Natural killer cell (primary cell): ENCODE measurements at regions not wholly inside any gene's neighbourhood (a gene's known extent, or its start where the extent isn't known, plus 50 kb on each side); places are given as distances from the start of the nearest gene placed in this dataset.
"Not testable (repeated sequence)": the region's sequence is repeated elsewhere in the genome, so short reads cannot be mapped to it uniquely, and the experiment has no call there.

Experiments
- ATAC-seq, 3 donors: fragments of 150-1000 bp in 2 of 3; fragments of 200-7000 bp in 1 of 3; cut with Tn5 transposase; 1 replicate in 1 of 3; 2 replicates in 2 of 3; pipeline ENCODE4 v1.10.0; 2021; ENCODE audit warnings: mild to moderate bottlenecking in 2 of 3, moderate library complexity in 2 of 3
- DNase-seq, 2 donors: peaks; one replicate each; pipeline versions ENCODE4 v3.0.0 to v3.0.0-alpha.2; 2013 to 2021; ENCODE audit warnings: mixed read lengths in 1 of 2
- H3K27ac ChIP-seq: one replicate; pipeline ENCODE4 v1.5.1; 2013; ENCODE audit warnings: mild to moderate bottlenecking, low read length
- H3K27me3 ChIP-seq: one replicate; pipeline ENCODE4 v1.6.1; 2013; ENCODE audit warnings: low read length; ENCODE audit not compliant: control insufficient read depth, insufficient read depth
- H3K36me3 ChIP-seq: one replicate; pipeline ENCODE4 v1.6.1; 2013; ENCODE audit warnings: low read length; ENCODE audit not compliant: control insufficient read depth, insufficient read depth
- H3K4me1 ChIP-seq: one replicate; pipeline ENCODE4 v1.6.1; 2013; ENCODE audit warnings: low read length; ENCODE audit not compliant: control insufficient read depth, insufficient read depth
- H3K4me3 ChIP-seq: one replicate; pipeline ENCODE4 v1.5.1; 2013; ENCODE audit warnings: low read length
- H3K9me3 ChIP-seq: one replicate; pipeline ENCODE4 v1.6.1; 2013; ENCODE audit warnings: low read length; ENCODE audit not compliant: control insufficient read depth, insufficient read depth
- H3K27ac Mint-ChIP-seq, 2 donors: one replicate each; pipeline ENCODE4 v1.8.0; 2022; ENCODE audit warnings: mild to moderate bottlenecking in 2 of 2, mixed read lengths in 2 of 2, moderate library complexity in 1 of 2
- H3K27me3 Mint-ChIP-seq, 2 donors: one replicate each; pipeline ENCODE4 v1.8.0; 2022; ENCODE audit warnings: low read depth in 2 of 2, mixed read lengths in 2 of 2
- H3K36me3 Mint-ChIP-seq: one replicate; pipeline ENCODE4 v1.8.0; 2022; ENCODE audit warnings: mixed read lengths
- H3K4me1 Mint-ChIP-seq, 2 donors: one replicate each; pipeline ENCODE4 v1.8.0; 2022; ENCODE audit warnings: mixed read lengths in 2 of 2
- H3K4me3 Mint-ChIP-seq: one replicate; pipeline ENCODE4 v1.8.0; 2022; ENCODE audit warnings: mild to moderate bottlenecking, moderate library complexity, mixed read lengths
- H3K9me3 Mint-ChIP-seq, 2 donors: one replicate each; pipeline ENCODE4 v1.8.0; 2022; ENCODE audit warnings: mixed read lengths in 2 of 2
- CTCF ChIP-seq: fragments of 200-600 bp; IDR thresholded peaks from one replicate; pipeline ENCODE4 v1.8.0; 2022; ENCODE audit warnings: antibody characterized with exemption
- WGBS: methylation state at CpG from one replicate; pipeline ENCODE4 v1.1.7; 2013; ENCODE audit warnings: missing lambda C conversion rate; ENCODE audit not compliant: insufficient coverage; 5-methylcytosine and 5-hydroxymethylcytosine counted together
- intact Hi-C: fragments of 100-400 bp; cut with micrococcal nuclease; formaldehyde crosslinking; loops from one replicate; pipeline ENCODE4 v1.14.2; 2022

DNA sequence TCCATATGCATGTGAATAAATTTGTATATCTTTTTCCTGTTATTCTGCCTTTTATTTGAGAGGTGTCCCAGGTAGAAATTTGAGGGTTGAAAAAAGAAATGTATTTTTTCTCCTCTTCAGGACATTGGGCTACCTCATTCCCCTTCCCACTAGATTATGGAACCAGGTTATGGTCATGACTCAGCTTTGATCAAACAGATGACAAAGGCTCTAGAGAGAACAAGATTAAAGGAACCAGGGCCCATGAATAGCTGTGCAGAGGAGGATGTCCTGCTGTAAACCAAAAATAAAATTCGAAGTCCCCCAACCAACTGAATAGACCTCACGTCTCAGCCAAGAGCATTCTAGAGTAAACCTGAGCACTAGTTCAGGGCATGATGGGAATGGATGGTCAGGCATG lies 313.2 kb downstream of the RAPGEF2 start:
- H3K4me3 Mint-ChIP-seq, result no peak overlapping the region
- intact Hi-C loops, result no loop called here
- no peaks in the 10 kb centered on the region for H3K9me3 Mint-ChIP-seq
- Histone ChIP-seq H3K27me3 (no peaks in the 10 kb centered on the region), H3K27ac (no peak overlapping the region), H3K4me3 (no peak overlapping the region), H3K9me3 (no peaks in the 10 kb centered on the region), H3K36me3 (no peaks in the 10 kb centered on the region), H3K4me1 (no peaks in the 10 kb centered on the region)
- H3K36me3 Mint-ChIP-seq, result no peaks in the 10 kb centered on the region
- ATAC-seq (no peak), DNase-seq (no peak)
- H3K27me3 Mint-ChIP-seq, result no peaks in the 10 kb centered on the region
- no peak overlapping the region for H3K27ac Mint-ChIP-seq
- WGBS, result 31% methylated on average over 2 of the region's 2 CpGs
- no peak for TF ChIP-seq CTCF
- no peaks in the 10 kb centered on the region for H3K4me1 Mint-ChIP-seq

GRCh38 chr4:159416996-159417395 lies 314.1 kb downstream of the RAPGEF2 start:
- Mint-ChIP-seq H3K36me3 (no peaks in the 10 kb centered on the region), H3K9me3 (no peaks in the 10 kb centered on the region), H3K27me3 (no peaks in the 10 kb centered on the region), H3K4me1 (no peaks in the 10 kb centered on the region), H3K27ac (no peak overlapping the region), H3K4me3 (no peak overlapping the region)
- ATAC-seq (no peak), DNase-seq (no peak)
- Histone ChIP-seq H3K4me1 (no peaks in the 10 kb centered on the region), H3K4me3 (no peak overlapping the region), H3K27ac (no peak overlapping the region), H3K9me3 (no peaks in the 10 kb centered on the region), H3K36me3 (no peaks in the 10 kb centered on the region), H3K27me3 (no peaks in the 10 kb centered on the region)
- TF ChIP-seq CTCF, result no peak
- intact Hi-C loops, result no loop called here
- whole genome bisulfite sequencing, result 97% methylated on average over 3 of the region's 3 CpGs

DNA sequence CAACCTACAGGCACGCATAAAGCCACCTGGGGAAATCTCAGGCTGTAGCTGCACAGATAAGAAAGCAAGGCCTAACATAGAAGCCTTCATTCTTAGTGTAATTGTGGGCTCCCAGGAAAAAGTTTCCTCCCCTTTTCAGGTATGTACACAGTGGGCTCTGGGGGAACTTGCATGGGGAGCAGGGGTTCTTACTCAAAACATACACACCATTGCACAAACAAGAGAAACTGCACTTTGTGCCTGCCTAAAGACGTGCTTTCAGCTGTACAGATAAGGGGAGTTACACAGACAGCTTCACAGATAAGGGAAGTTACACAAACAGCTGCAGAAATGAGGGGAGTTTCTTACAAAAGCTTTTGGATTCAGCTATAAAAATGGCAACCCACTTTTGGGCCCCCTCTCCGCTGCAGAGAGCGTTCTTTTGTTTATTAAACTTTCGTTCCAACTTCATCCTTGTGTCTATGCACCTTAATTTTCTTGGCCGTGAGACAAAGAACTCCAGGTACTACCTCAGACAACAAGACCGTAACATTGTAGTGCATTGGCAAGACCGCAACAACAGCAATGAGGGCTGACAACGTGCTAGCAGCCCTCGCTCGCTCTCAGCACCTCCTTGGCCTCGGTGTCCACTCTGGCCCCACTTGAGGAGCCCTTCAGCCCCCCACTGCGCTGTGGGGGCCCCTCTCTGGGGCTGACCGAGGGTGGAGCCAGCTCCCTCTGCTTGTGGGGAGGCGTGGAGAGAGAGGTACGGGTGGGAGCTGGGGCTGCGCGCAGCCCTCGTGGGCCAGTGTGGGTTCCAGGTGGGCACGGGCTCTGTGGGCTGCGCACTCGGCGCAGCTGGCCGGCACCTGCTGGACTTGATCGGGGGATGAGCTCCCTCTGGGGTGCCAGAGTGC lies 317.5 kb downstream of the RAPGEF2 start:
- H3K4me1 Mint-ChIP-seq, result no peaks in the 10 kb centered on the region
- Histone ChIP-seq H3K36me3 (no peaks in the 10 kb centered on the region), H3K4me3 (no peak overlapping the region), H3K27me3 (no peaks in the 10 kb centered on the region), H3K9me3 (no peaks in the 10 kb centered on the region), H3K4me1 (no peaks in the 10 kb centered on the region), H3K27ac (no peak overlapping the region)
- no peaks in the 10 kb centered on the region for H3K9me3 Mint-ChIP-seq
- intact Hi-C loops, result no loop called here
- no peak for TF ChIP-seq CTCF
- H3K27ac Mint-ChIP-seq, result no peak overlapping the region
- ATAC-seq (no peak), DNase-seq (no peak)
- no peaks in the 10 kb centered on the region for H3K27me3 Mint-ChIP-seq
- no peaks in the 10 kb centered on the region for H3K36me3 Mint-ChIP-seq
- no peak overlapping the region for H3K4me3 Mint-ChIP-seq
- WGBS, result 92% methylated on average over 25 of the region's 25 CpGs

DNA sequence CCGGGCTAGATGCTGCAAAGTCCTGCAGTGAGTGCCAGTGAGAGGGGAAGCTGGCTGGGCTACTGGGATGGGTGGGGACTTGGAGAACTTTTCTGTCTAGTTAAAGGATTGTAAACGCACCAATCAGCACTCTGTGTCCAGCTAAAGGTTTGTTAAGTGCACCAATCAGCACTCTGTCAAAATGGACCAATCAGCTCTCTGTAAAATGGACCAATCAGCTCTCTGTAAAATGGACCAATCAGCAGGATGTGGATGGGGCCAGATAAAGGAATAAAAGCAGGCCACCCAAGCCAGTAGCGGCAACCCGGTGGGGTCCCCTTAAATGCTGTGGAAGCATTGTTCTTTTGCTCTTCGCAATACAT lies 318.2 kb downstream of the RAPGEF2 start:
- H3K36me3 Mint-ChIP-seq, H3K27me3 Mint-ChIP-seq, H3K36me3 ChIP-seq, H3K4me1 ChIP-seq, H3K4me3 Mint-ChIP-seq, H3K27me3 ChIP-seq, H3K27ac Mint-ChIP-seq, H3K9me3 Mint-ChIP-seq, intact Hi-C loops, ATAC-seq, H3K27ac ChIP-seq, H3K4me1 Mint-ChIP-seq, DNase-seq, H3K9me3 ChIP-seq, H3K4me3 ChIP-seq: not testable (repeated sequence)
- 94% methylated on average over 5 of the region's 5 CpGs for WGBS
